GM19463 (cell line): ENCODE measurements at regions not wholly inside any gene's neighbourhood (a gene's known extent, or its start where the extent isn't known, plus 50 kb on each side); places are given as distances from the start of the nearest gene placed in this dataset.

Experiments used
- ATAC-seq: cut with Tn5 transposase; IDR thresholded peaks from one replicate; pipeline ENCODE4 v1.9.1; 2021; ENCODE audit warnings: mild to moderate bottlenecking, moderate library complexity; ENCODE audit not compliant: unreplicated experiment

GRCh38 chr6:56349194-56349593 lies 101.8 kb upstream of the COL21A1 start:
- ATAC-seq = no peak

- no peak for ATAC-seq
These were observed 101.2 kb upstream of the COL21A1 start for GRCh38 chr6:56348578-56348977.

GRCh38 chr6:56347526-56347925 lies 100.1 kb upstream of the COL21A1 start:
- ATAC-seq = no peak

- ATAC-seq = no peak
These were observed 99.6 kb upstream of the COL21A1 start for GRCh38 chr6:56346958-56347357.

- ATAC-seq = no peak
These were observed 98.1 kb upstream of the COL21A1 start for GRCh38 chr6:56345376-56345995.

- ATAC-seq = no peak
These were observed 95.9 kb upstream of the COL21A1 start for GRCh38 chr6:56343295-56343694.

- ATAC-seq = no peak
These were observed 92.1 kb upstream of the COL21A1 start for GRCh38 chr6:56339524-56339923.

GRCh38 chr6:56335726-56336125 lies 88.3 kb upstream of the COL21A1 start:
- no peak for ATAC-seq

GRCh38 chr6:56334937-56335336 lies 87.6 kb upstream of the COL21A1 start:
- ATAC-seq = no peak

GRCh38 chr6:56329271-56330050 lies 82.1 kb upstream of the COL21A1 start:
- ATAC-seq = peak; percentile 52

- ATAC-seq = no peak
These were observed 81.3 kb upstream of the COL21A1 start for GRCh38 chr6:56328728-56329090.

GRCh38 chr6:56327946-56328727 lies 80.8 kb upstream of the COL21A1 start:
- ATAC-seq = no peak

GRCh38 chr6:56324396-56324795 lies 77.0 kb upstream of the COL21A1 start:
- ATAC-seq = no peak

GRCh38 chr6:56318851-56319250 lies 71.5 kb upstream of the COL21A1 start:
- no peak for ATAC-seq

GRCh38 chr6:56314683-56315523 lies 67.5 kb upstream of the COL21A1 start:
- ATAC-seq = no peak

GRCh38 chr6:56311533-56312448 lies 64.4 kb upstream of the COL21A1 start:
- ATAC-seq = no peak

GRCh38 chr6:56311061-56311460 lies 63.7 kb upstream of the COL21A1 start:
- ATAC-seq = no peak

- no peak for ATAC-seq
These were observed 62.9 kb upstream of the COL21A1 start for GRCh38 chr6:56310241-56310640.

- no peak for ATAC-seq
These were observed 52.5 kb upstream of the COL21A1 start for GRCh38 chr6:56299916-56300315.
